HepG2 (cell line): ENCODE measurements at regions not wholly inside any gene's neighbourhood (a gene's known extent, or its start where the extent isn't known, plus 50 kb on each side); places are given as distances from the start of the nearest gene placed in this dataset.

Experiments
- E2F5 ChIP-seq: sonication (generic); formaldehyde crosslinking; conservative IDR thresholded peaks from 2 replicates; pipeline ENCODE4 v1.4.0; 2020; ENCODE audit warnings: missing genetic modification reagents
- POLR2AphosphoS5 ChIP-seq: IDR thresholded peaks from 2 replicates; pipeline ENCODE4 v1.6.1; 2012; ENCODE audit warnings: low read depth, low read length
- SIN3A ChIP-seq: IDR thresholded peaks from 2 replicates; pipeline ENCODE4 v1.6.1; 2011; ENCODE audit warnings: low read depth, mild to moderate bottlenecking, control low read depth, low read length, borderline replicate concordance
- USF2 ChIP-seq, 2 experiments: sonication (generic) in 1 of 2; formaldehyde crosslinking in 1 of 2; IDR thresholded peaks; 2 replicates each; pipeline versions ENCODE4 v1.5.1 to v1.6.1; 2011 to 2020; ENCODE audit warnings: borderline replicate concordance in 1 of 2, low read depth in 1 of 2, low read length in 1 of 2, mild to moderate bottlenecking in 1 of 2, missing genetic modification reagents in 1 of 2, moderate library complexity in 1 of 2
- ZNF740 ChIP-seq: sonication (generic); formaldehyde crosslinking; IDR thresholded peaks from 2 replicates; pipeline ENCODE4 v1.4.0; 2020; ENCODE audit warnings: missing genetic modification reagents

GRCh38 chr3:3353153-3353552 is 173.7 kb upstream of the CRBN start:
- no peak for TF ChIP-seq SIN3A
- TF ChIP-seq ZNF740 (CRISPR knock-in tag): no peak
- no peak for TF ChIP-seq POLR2AphosphoS5
- no peak for TF ChIP-seq E2F5
- no peak for TF ChIP-seq USF2 (IDR thresholded peaks at IDR 0.05; ENCODE audit: low read depth, low read length)
- TF ChIP-seq USF2 (CRISPR knock-in tag; IDR thresholded peaks at IDR 0.05; ENCODE audit: borderline replicate concordance): no peak
